ENCODE measurements at regions not wholly inside any gene's neighbourhood (a gene's known extent, or its start where the extent isn't known, plus 50 kb on each side); places are given as distances from the start of the nearest gene placed in this dataset.

GRCh38 chr18:39523281-39523680 is 1957.7 kb upstream of the CELF4 start:
- Histone ChIP-seq H3K4me1 (ENCODE audit: control insufficient read depth in 2 of 3, insufficient read depth in 2 of 3, low read depth in 1 of 3, low read length in 3 of 3) (no peaks in the 10 kb centered on the region), H3K9me3 (ENCODE audit: control insufficient read depth in 2 of 3, insufficient read depth in 1 of 3, low read length in 3 of 3) (no peaks in the 10 kb centered on the region), H3K36me3 (ENCODE audit: control insufficient read depth in 2 of 3, insufficient read depth in 3 of 3, low read length in 3 of 3) (no peaks in the 10 kb centered on the region), H3K27me3 (ENCODE audit: control insufficient read depth, insufficient read depth, low read length) (no peaks in the 10 kb centered on the region), H3K9ac (ENCODE audit: low read length in 3 of 3) (no peak overlapping the region), H3K27ac (ENCODE audit: low read depth in 2 of 2, low read length in 2 of 2) (no peak overlapping the region), H3K4me3 (ENCODE audit: low read length in 3 of 3) (no peak overlapping the region)
- no peak for TF ChIP-seq CTCF (IDR thresholded peaks at IDR 0.05; ENCODE audit: borderline replicate concordance, extremely low read depth, insufficient read depth)
- intact Hi-C loops (cut with DNase I) = no loop called here
- DNase-seq (no peak), FAIRE-seq (no peak)

GRCh38 chr18:39521164-39521563 is 1955.6 kb upstream of the CELF4 start:
- H3K27me3 ChIP-seq (ENCODE audit: control insufficient read depth, insufficient read depth, low read length) = no peaks in the 10 kb centered on the region
- no peak overlapping the region for H3K9ac ChIP-seq (ENCODE audit: low read length in 3 of 3)
- no peak for TF ChIP-seq CTCF (IDR thresholded peaks at IDR 0.05; ENCODE audit: borderline replicate concordance, extremely low read depth, insufficient read depth)
- H3K36me3 ChIP-seq (ENCODE audit: control insufficient read depth in 2 of 3, insufficient read depth in 3 of 3, low read length in 3 of 3) = no peaks in the 10 kb centered on the region
- no peak overlapping the region for H3K27ac ChIP-seq (ENCODE audit: low read depth in 2 of 2, low read length in 2 of 2)
- no peak for DNase-seq
- intact Hi-C loops (cut with DNase I) = no loop called here
- no peak overlapping the region for H3K4me3 ChIP-seq (ENCODE audit: low read length in 3 of 3)
- FAIRE-seq = no peak
- H3K4me1 ChIP-seq (ENCODE audit: control insufficient read depth in 2 of 3, insufficient read depth in 2 of 3, low read depth in 1 of 3, low read length in 3 of 3) = no peaks in the 10 kb centered on the region
- no peaks in the 10 kb centered on the region for H3K9me3 ChIP-seq (ENCODE audit: control insufficient read depth in 2 of 3, insufficient read depth in 1 of 3, low read length in 3 of 3)

GRCh38 chr18:39519741-39520140 is 1954.1 kb upstream of the CELF4 start:
- no peak for DNase-seq
- intact Hi-C loops (cut with DNase I) = no loop called here
- no peak for FAIRE-seq

More at GRCh38 chr18:39519741-39520140, 1954.1 kb upstream of the CELF4 start:
- Histone ChIP-seq H3K4me1 (ENCODE audit: control insufficient read depth in 2 of 3, insufficient read depth in 2 of 3, low read depth in 1 of 3, low read length in 3 of 3) (no peaks in the 10 kb centered on the region), H3K27ac (ENCODE audit: low read depth in 2 of 2, low read length in 2 of 2) (no peak overlapping the region), H3K9me3 (ENCODE audit: control insufficient read depth in 2 of 3, insufficient read depth in 1 of 3, low read length in 3 of 3) (no peaks in the 10 kb centered on the region), H3K27me3 (ENCODE audit: control insufficient read depth, insufficient read depth, low read length) (no peaks in the 10 kb centered on the region), H3K9ac (ENCODE audit: low read length in 3 of 3) (no peak overlapping the region), H3K36me3 (ENCODE audit: control insufficient read depth in 2 of 3, insufficient read depth in 3 of 3, low read length in 3 of 3) (no peaks in the 10 kb centered on the region), H3K4me3 (ENCODE audit: low read length in 3 of 3) (no peak overlapping the region)
- TF ChIP-seq CTCF (IDR thresholded peaks at IDR 0.05; ENCODE audit: borderline replicate concordance, extremely low read depth, insufficient read depth) = no peak
